GM21515 (cell line): ENCODE measurements at regions not wholly inside any gene's neighbourhood (a gene's known extent, or its start where the extent isn't known, plus 50 kb on each side); places are given as distances from the start of the nearest gene placed in this dataset.
"Not testable (repeated sequence)": the region's sequence is repeated elsewhere in the genome, so short reads cannot be mapped to it uniquely, and the experiment has no call there.

Experiments
- ATAC-seq: cut with Tn5 transposase; IDR thresholded peaks from one replicate; pipeline ENCODE4 v1.9.1; 2021; ENCODE audit not compliant: unreplicated experiment

DNA sequence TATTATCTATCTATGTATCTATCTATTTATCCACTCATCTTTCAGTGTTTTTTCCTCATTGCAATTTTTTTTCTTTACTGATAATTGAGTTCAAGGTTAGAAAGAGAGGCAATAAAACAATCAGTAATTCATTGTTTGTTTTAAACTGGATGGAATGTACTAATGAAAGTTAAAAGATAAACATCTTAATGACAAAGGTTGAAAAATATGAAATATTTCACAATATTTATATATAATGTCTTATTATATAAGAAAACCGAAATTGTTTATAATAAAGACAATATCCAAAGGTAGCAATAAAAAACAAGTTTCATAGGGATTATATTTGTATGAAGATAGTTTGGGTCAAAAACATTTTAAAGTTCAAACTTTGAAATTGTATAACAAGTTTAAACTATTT, 1015.5 kb upstream of the MIR17HG start:
- no peak for ATAC-seq

DNA sequence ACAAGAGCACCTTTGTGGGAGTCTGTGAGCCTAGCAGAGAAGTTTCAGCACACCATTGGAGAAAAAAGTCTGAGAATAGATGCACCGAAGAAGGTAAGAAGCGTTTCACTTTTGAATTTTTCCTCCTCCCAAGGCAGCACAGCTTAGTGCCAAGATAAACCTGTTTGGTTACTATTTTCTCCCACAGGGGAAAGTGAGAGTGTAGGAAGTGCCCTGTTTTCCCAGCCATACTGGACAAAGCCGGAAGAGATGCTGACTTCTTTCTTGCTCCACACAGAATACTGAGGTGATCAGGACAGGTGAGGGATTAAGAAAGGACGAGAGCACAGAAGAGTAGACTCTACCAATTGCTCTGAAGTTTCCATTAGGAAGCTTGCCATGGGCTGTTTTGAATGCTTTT, 1011.0 kb upstream of the MIR17HG start:
- no peak for ATAC-seq

DNA sequence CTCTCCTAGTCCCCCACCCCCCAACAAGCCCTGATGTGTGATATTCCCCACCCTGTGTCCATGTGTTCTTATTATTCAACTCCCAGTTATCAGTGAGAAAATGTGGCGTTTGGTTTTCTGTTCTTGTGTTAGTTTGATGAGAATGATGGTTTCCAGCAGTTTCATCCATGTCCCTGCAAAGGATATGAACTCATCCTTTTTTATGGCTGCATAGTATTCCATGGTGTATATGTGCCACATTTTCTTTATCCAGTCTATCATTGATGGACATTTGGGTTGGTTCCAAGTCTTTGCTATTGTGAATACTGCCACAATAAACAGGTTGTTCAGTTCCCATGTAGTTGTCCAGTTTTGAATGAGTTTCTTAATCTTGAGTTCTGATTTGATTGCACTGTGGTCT, 1006.1 kb upstream of the MIR17HG start:
- ATAC-seq: not testable (repeated sequence)

DNA sequence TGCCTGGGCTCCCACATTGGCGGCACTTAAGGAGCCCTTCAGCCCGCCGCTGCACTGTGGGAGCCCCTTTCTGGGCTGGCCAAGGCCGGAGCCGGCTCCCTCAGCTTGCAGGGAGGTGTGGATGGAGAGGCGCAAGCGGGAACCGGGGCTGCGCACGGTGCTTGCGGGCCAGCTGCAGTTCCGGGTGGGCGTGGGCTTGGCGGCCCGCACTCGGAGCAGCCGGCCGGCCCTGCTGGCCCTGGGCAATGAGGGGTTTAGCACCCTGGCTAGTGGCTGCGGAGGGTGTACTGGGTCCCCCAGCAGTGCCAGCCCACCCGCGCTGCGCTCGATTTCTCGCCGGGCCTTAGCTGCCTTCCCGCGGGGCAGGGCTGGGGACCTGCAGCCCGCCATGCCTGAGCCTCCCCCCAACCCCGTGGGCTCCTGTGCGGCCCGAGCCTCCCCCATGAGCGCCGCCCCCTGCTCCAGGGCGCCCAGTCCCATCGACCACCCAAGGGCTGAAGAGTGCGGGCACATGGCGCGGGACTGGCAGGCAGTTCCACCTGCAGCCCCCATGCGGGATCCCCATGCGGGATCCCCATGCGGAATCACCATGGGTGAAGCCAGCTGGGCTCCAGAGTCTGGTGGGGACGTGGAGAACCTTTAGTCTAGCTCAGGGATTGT, 998.9 kb upstream of the MIR17HG start:
- not testable (repeated sequence) for ATAC-seq

DNA sequence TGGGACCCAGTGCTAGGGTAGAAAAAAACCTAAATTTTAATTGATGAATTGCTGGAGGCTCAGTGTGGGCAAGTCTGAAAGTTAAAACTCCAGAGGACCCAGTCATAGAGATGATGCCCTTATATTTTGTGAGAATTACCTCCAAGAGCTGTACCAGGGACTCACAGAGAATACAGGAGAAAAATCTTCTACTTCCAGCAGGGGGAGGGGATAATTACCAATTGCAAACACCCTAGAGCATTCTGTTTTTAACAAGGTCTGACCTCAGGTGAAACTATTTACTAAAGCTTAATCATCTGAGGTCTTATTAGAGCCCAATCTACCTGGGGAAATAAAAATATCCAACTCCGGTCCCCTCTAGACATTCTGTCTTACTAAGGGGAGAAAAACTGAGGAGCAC, 994.7 kb upstream of the MIR17HG start:
- ATAC-seq: no peak

DNA sequence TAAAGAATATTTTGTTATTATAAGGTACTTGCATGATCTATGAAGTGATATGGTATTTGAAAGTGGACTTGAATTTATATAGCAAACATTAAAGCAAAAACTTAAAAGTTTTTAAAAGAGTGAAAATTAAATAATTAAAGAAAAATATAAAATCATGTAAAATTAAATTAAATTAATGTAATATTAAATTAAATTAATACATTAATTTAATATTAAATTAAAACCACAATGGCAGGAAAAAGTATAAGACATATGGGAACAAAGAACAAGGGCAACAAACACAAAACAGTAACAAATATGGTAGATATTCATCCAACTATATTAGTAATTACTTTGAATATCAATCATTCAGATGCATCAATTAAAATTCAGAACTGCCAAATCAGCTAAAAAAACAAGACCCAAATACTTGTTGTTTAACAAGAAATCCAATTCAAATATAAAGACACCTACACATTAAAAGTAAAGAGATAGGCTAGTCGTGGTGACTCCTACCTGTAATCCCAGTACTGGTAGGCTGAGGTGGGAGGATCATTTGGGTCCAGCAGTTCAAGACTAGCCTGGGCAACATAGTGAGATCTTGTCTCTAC, 992.2 kb upstream of the MIR17HG start:
- no peak for ATAC-seq

DNA sequence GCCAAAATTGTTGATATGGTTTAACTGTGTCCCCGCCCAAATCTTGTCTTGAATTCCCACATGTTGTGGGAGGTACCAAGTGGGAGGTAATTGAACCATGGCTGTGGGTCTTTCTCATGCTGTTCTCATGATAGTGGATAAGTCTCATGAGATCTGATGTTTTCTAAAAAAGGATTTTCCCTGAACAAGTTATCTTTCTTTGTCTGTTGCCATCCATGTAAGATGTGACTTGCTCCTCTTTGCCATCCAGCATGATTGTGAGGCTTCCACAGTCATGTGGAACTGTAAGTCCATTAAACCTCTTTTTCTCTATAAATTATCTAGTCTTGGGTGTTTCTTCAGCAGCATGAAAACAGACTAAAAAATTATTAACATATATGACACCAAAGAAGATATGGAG, 986.7 kb upstream of the MIR17HG start:
- ATAC-seq: no peak

DNA sequence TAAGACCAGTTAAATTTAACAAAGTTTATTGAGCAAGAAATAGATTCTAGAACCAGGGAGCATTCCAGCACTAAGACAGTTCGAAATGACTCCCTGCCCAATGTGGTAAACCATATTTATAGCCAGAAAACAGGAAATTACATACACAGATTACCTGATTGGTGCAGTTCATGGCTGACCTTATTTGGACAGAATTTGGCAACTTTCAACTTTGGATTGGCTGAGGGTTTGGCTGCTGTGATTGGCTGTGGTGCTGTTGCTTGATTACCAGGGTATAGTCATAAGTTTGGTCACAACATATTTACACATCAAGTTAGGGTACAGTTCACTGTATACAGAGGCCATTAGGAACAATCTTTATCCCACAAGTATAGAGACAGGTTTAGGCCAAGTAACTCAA, 984.8 kb upstream of the MIR17HG start:
- ATAC-seq: no peak

DNA sequence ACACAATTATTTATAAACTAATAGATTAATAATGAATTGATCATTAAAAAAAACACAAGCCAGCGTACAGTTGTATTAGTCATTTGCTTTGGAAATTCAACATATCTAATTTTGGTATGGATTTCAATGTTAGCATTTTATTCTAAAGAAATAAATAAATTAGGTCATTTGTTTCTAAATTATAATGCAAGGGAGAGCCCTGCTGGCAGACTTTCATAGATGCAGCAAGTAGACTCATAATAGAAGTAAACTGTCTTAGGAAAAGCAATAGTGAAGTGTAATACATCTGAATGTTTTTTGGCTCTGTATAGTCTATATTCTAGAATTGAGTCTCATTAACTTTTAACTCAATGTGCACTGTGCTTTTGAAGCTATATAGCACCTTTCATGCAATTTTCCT, 982.4 kb upstream of the MIR17HG start:
- no peak for ATAC-seq

DNA sequence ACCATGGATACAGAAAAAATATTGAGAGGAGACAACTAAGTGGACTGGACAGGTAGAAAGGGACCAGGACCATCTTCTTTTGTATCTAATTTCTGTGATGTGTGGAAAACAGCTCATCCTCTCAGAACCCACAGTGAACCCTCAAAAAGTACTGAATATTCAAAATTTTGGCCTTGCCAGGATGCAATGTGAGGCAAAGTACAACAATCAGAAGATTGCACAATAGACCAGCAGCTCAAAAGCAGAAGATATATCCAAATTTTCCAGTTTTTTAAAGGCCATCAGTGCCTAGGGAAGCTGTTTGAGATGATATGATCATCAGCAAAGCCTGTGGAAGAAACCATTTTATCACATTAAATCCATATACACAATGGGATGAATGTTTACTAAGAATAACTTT, 973.3 kb upstream of the MIR17HG start:
- no peak for ATAC-seq

DNA sequence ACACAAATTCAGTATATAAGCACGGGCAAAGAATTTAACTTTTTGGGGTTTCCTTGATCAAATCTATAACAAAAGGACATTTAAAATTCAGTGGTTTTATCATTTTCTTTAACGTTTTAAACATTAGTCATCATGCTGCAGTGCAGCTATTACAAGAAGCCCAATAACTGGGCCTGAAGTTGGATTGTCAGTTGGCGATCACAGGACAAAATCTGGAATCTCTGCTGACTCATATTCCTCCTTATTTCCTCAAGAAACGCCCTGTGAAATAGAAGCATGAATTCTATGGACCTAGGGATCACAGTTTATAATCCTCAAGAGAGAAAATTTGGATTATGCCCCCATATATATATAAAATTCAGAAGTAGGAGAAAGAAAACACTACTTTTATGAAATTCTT, 971.6 kb upstream of the MIR17HG start:
- ATAC-seq: no peak

DNA sequence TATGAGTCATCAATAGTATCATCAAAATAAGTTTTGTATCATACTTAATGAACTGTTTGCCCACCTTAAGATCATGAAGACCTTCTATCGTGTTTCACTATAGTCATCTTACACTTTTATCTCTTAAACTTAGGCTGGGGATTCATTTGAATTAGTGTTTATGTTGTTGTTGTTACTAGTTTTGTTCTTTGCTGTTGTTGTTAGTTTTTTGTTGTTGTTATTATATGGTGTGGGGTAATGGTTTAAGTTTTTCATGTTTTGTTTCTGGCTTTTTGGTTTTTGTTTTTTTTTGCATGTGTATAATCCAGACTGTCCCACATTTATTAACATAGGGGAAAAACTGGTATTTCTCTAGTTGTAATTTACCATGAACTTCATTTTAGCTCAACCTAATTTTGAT, 965.1 kb upstream of the MIR17HG start:
- ATAC-seq: no peak

DNA sequence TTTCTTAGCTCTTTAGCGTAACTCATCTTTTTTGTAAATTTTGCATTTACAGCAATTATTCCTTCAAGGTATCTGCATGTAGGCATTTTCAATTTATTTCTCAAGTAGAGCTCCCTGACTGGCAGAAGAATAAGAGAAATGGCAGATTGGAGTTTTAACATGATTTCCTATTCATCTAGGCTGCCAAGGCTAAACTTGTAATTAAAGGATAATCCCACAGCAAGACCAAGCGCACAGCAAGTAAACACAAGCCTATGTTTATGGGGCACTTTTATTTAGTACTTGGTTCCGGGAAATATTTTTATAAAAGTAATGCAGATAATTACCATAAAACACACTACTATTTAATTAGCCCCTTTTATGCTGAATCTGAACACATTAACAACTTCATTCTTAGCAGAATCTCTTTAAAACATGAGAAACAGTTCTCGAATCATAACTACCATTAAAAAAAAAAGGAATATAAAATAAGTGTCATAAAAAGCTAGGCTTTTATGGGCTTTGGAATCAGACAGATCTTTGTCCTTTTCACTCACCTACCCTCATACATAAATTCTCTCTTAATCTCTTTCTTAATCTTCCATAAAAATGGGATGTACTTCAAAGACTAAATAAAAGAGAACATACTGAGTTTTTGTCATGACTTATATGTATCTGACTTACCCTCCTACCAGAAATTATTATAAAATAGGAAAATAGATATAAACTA, 961.6 kb upstream of the MIR17HG start:
- ATAC-seq: no peak

DNA sequence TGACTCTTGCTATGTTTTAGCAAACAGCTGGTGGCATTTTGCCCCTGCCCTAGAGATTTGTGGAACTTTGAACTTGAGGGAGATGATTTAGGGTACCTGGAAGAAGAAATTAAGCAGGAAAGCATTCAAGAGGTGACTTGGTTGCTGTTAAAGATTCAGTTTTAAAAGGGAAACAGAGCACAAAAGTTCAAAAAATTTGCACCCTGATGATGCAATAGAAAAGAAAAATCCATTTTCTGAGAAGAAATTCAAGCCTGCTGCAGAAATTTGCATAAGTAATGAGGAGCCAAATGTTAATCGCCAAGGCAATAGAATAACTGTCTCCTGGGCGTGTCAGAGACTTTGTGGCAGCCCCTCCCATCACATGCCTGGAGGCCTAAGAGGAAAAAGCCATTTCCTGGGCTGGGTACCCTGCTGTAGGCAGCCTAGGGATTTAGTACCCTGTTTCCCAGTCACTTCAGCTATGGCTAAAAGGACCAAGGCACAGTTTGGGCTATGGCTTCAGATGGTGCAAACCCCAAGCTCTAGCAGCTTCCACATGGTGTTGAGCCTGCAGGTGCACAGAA, 958.5 kb upstream of the MIR17HG start:
- no peak for ATAC-seq

DNA sequence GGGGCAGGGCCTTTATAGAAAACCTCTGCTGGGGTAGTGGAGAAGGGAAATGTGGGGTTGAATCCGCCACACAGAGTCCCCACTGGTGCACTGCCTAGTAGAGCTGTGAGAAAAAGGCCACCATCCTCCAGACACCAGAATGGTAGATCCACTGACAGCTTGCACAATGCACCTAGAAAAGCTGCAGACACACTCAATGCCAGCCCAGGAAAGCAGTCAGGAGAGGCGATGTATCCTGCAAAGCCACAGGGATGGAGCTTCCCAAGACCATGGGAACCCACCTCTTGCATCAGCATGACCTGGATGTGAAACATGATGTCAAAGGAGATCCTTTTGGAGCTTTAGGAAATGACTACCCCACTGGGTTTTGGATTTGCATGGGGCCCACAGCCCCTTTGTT, 958.0 kb upstream of the MIR17HG start:
- no peak for ATAC-seq

DNA sequence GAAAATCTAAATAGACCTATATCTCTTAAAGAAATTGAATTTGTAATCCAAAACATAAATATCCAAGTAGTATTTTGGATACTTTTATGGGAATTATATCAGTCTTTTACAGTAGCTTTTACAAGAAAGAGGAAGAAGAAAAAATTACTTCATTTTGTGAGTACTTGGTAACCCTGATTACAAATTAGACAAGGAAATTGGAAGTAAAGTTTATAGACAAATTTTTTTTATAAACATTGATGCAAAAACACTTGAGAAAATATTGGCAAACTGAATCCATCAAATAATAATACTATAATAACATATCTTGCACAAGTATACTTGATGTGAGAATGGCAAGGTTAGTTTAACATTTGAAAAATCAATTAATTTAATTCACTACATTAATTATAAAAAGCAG, 954.1 kb upstream of the MIR17HG start:
- no peak for ATAC-seq

DNA sequence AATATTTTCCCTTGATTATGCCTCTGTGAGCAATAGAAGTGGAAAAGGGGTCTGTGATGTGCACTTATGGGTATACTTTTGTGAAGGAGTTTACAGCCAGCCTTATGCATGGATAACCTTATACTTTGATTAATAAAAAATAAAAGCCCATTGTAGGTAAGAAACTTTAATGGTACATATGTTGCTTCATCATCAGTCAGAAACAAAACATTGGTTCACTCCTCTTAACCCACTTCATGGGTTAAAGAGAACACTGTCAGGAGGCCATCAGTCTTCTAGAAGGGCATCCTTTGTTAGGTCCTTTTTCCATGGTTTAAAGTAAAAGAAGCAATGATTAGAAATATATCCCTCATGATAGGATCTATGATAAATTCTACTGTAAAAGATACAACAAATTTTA, 952.1 kb upstream of the MIR17HG start:
- ATAC-seq: no peak

DNA sequence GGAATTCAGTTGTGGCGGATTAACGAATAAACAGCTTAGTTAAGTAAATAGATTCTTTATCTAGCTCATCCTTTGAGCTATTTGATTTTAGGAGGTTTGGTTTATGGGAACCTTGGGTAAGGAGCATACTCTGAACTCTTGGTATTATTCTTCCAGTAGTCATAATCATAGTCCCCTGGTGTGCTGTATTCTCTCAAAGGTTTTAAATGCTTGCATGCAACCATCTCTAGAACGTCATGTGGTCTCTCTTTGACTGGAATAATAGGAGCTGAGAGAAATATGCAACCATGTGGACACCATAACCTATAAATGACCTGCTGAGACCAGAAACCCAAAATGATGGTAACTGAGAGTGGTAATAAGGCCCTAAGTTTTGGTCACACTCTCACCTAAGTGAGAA, 951.6 kb upstream of the MIR17HG start:
- ATAC-seq: no peak

DNA sequence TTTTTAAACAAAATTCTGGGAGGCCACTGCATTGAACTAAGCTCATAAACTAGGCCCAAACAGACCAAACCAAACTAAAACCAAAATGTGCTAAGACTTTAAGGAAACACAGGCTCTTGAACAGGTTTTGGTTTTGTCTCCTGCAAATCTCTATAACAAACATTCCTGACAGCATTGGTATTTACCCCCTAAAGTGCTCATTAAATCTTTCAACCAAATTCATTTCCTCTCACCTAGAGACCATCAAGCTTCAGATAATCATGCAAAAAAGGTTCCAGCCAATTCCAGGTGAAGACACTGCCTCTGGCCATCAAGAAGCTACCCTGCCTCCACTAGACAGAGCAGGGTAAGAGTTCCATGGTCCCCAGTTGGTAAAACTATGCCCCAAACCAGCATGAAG, 951.2 kb upstream of the MIR17HG start:
- ATAC-seq: no peak

DNA sequence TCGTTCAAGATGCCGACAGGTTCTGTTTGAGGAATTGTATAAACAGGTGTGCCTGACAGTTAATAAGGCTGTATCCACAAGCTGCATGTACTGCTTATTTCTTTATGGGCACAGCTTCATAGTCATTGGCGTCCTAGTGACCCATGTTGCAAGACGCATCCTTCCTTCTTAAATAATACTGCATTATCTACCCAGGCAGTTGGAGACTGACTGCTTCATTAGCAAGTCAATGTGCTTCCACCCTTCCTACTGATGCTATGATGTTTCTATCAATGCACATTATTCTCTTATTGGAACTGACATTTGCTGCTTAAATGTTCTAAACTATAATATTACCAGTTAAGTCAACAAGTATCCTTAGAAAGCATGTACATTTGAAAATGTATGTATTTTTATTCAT, 950.0 kb upstream of the MIR17HG start:
- ATAC-seq: no peak

DNA sequence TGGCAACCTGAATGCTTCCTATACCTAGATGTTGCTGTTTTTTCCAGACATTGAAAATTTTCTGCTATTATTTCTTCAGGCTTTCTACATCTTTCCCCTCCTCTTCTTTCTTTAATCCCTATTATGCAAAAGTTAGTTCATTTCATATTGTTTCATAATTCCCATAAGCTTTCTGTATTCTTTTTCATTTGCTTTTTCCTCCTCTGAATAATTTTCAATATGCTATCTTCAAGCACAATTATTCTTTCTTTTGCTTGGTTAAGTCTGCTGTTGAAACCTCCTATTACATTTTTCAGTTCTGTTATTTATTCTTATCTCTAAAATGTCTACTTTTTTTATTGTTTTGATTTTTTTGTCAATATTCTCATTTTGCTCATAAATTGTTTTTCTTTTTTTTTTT, 947.1 kb upstream of the MIR17HG start:
- ATAC-seq: no peak

DNA sequence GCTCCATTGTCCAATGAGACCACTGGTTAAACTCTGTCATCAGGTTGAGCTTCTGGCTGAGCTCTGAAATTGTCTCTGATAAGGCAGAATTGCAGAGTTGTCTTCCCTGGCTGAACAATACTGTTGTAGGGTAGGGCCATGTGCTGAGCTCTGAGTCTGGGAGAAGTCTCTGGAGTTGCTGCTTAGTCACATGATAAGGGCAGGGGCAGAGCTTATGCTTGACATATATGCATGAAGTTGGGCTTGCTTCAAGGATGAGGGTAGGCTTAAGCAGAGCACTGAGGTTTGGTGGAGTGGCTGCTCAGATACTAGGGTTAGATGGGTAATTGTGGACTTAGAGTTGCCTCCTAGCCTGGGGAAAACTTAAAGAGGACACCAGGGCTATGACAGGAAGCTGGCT, 946.3 kb upstream of the MIR17HG start:
- ATAC-seq: no peak
